Ovary (tissue), 3 donors: ENCODE measurements at regions not wholly inside any gene's neighbourhood (a gene's known extent, or its start where the extent isn't known, plus 50 kb on each side); places are given as distances from the start of the nearest gene placed in this dataset.

Experiments used
- CTCF ChIP-seq, 3 donors: fragments of 450-650 bp in 2 of 3; fragments of 200-600 bp in 1 of 3; IDR thresholded peaks; one replicate each; pipeline versions ENCODE4 v1.5.1 to v1.8.0; 2016 to 2022; ENCODE audit warnings: antibody characterized with exemption in 3 of 3, mild to moderate bottlenecking in 1 of 3
- EP300 ChIP-seq: sonication (generic); formaldehyde crosslinking; IDR thresholded peaks from one replicate; pipeline ENCODE4 v1.6.1; 2017; ENCODE audit warnings: antibody characterized with exemption
- POLR2A ChIP-seq: fragments of 450-650 bp; IDR thresholded peaks from one replicate; pipeline ENCODE4 v1.6.1; 2017; ENCODE audit warnings: antibody characterized with exemption, mild to moderate bottlenecking, moderate library complexity
- donor health status: DM: no; HTN: no; CAD: no.

DNA sequence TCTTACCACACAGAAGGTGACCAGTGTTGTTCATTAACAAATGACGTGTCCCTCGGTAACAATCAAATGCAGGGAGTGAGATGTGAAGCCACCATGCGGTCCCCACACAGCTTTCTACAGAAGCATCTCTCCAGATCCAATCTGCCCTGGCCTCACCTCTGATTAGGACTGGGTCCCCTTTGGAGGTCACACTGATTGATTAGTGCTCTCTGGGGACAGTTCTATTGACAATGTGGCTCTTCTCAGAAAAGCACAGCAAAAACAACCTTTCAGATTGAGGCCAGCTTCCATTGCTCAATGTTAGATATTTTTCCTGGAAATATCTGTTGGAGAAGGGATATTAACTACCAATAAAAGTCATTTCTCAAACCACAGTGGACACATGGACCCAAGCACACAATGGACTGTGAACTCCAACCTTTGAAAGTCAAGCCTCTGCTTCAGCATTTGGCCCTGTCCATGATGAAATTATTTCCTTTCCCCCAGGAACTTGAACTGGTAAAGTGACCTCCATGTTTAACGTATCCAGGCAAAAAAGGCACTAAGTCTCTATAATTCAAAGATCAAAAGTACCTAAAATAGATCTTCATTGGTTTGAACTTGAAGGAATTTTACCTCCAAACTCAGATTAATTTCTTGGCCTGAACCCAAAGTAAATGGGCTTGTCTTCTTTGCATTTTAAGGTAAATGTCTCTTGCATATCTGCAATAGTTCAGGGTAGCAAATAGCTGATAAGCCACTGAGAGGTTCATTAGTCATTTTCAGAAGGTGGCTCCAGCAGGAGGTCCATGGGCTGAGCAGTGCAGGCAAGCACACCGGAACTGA lies 118.5 kb downstream of the FOXA2 start:
- TF ChIP-seq CTCF (IDR thresholded peaks at IDR 0.05) (no peak), EP300 (no peak), POLR2A (no peak)
